GM12873 (cell line): ENCODE measurements at regions not wholly inside any gene's neighbourhood (a gene's known extent, or its start where the extent isn't known, plus 50 kb on each side); places are given as distances from the start of the nearest gene placed in this dataset.

ENCODE experiments used
- CTCF ChIP-seq: IDR thresholded peaks from 2 replicates; pipeline ENCODE4 v1.5.1; 2012; ENCODE audit warnings: low read depth, mild to moderate bottlenecking, moderate library complexity, low read length, control low read depth; ENCODE audit not compliant: insufficient read depth; ENCODE audit errors: missing control alignments

GRCh38 chr1:232383455-232384123 lies 246.3 kb downstream of the SIPA1L2 start:
- no peak for TF ChIP-seq CTCF

- TF ChIP-seq CTCF = no peak
Observed at GRCh38 chr1:232382671-232383070, 247.3 kb downstream of the SIPA1L2 start.

GRCh38 chr1:232381394-232382100 lies 248.4 kb downstream of the SIPA1L2 start:
- TF ChIP-seq CTCF = no peak

- no peak for TF ChIP-seq CTCF
Observed at GRCh38 chr1:232380596-232380995, 249.3 kb downstream of the SIPA1L2 start.

GRCh38 chr1:232380131-232380530 lies 249.8 kb downstream of the SIPA1L2 start:
- no peak for TF ChIP-seq CTCF

DNA sequence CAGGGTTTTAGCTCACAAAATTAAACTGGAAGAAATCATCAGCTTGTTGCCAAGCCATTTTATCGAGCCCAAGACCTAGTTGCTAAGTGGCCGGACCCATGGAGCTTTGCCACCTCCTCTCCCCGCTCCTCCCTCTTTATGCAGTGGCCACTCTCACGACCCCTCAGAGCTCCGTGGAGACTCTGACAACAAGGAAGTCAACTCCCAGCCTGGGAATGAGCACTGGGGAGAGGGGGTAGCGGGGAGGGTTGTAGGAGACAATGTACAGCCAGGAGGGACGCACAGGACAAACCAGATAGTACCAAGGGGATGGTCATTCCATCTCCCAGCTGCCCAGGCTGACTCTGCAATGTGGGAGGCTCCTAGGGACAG lies 250.9 kb downstream of the SIPA1L2 start:
- TF ChIP-seq CTCF = no peak

- TF ChIP-seq CTCF = no peak
Observed at GRCh38 chr1:232378266-232379062, 251.5 kb downstream of the SIPA1L2 start.
